ENCODE measurements at regions not wholly inside any gene's neighbourhood (a gene's known extent, or its start where the extent isn't known, plus 50 kb on each side); places are given as distances from the start of the nearest gene placed in this dataset.
A peak's percentile ranks its signal among the peaks of the same experiment; 100 is the strongest.
"Not testable (repeated sequence)": the region's sequence is repeated elsewhere in the genome, so short reads cannot be mapped to it uniquely, and the experiment has no call there.

GRCh38 chr7:65317372-65317771 lies 56.3 kb upstream of the ZNF92 start:
- no peak for DNase-seq (ENCODE audit: low read depth in 3 of 3)

GRCh38 chr7:65310761-65311160 lies 62.9 kb upstream of the ZNF92 start:
- no peak for DNase-seq (ENCODE audit: low read depth in 3 of 3)

GRCh38 chr7:65308300-65308678 lies 65.4 kb upstream of the ZNF92 start:
- DNase-seq (ENCODE audit: low read depth in 3 of 3), result no peak

- peak in 2 of 3 donors; percentile 4 to 32 for DNase-seq (ENCODE audit: low read depth in 3 of 3)
Observed at GRCh38 chr7:65307651-65308299, 65.9 kb upstream of the ZNF92 start.

DNA sequence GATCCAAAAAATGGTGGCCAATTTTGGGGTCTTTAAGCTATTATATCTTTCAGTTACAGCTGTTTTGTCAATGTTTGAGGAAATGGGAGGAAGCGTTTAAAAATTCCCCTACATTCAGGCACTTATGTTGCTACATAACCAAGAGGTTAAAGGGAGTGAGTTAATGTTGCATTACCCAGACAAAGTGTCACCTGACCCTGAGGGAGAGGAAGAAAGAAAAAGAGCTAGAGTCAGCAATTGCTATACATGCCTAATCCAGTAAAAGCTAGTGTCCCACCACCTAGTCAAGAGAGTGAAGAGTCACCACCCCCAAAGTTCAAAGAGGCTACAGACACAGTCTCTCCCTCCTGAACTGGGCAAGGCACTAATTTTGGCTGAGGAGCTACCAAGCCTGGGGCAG lies 69.5 kb upstream of the ZNF92 start:
- no peak for DNase-seq (ENCODE audit: low read depth in 3 of 3)

GRCh38 chr7:65302883-65303282 lies 70.8 kb upstream of the ZNF92 start:
- no peak for DNase-seq (ENCODE audit: low read depth in 3 of 3)

DNA sequence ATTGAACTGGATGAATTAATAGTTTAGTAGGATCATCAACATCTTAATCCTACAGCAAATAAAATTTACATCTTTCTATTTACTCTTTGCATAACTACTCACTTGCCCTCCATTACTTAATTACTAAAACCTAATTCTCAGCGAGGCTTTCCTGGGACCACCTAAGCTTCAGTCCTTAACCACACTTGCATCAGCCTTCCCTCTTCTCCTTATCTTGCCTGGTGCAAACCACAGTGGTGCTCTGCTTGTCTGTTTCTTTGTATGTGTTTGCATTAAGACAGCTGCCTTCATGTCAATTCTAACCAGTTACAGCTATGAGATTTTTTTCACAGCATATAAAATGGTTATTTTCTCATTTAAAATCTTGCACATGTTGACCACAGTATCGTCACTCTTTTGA lies 72.6 kb upstream of the ZNF92 start:
- no peak for DNase-seq (ENCODE audit: low read depth in 3 of 3)

- no peak for DNase-seq (ENCODE audit: low read depth in 3 of 3)
Observed at GRCh38 chr7:65295409-65295808, 78.2 kb upstream of the ZNF92 start.

- not testable (repeated sequence) for DNase-seq (ENCODE audit: low read depth in 3 of 3)
Observed at GRCh38 chr7:65290340-65290739, 83.3 kb upstream of the ZNF92 start.

DNA sequence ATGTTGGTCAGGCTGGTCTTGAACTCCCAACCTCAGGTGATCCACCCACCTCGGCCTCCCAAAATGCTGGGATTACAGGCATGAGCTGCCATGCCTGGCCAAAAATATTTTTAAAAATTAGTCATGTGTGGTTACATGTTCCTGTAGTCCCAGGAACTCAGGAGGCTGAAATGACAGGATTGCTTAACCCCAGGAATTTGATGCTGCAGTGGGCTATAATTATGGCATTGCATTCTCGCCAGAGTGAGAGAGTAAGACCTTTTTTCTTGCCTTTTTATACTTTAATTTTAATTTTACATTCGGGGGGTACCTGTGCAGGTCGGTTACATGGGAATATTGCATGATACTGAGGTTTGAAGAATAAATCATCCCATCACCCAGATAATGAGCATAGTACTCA lies 86.6 kb upstream of the ZNF92 start:
- DNase-seq (ENCODE audit: low read depth in 3 of 3), result no peak

DNA sequence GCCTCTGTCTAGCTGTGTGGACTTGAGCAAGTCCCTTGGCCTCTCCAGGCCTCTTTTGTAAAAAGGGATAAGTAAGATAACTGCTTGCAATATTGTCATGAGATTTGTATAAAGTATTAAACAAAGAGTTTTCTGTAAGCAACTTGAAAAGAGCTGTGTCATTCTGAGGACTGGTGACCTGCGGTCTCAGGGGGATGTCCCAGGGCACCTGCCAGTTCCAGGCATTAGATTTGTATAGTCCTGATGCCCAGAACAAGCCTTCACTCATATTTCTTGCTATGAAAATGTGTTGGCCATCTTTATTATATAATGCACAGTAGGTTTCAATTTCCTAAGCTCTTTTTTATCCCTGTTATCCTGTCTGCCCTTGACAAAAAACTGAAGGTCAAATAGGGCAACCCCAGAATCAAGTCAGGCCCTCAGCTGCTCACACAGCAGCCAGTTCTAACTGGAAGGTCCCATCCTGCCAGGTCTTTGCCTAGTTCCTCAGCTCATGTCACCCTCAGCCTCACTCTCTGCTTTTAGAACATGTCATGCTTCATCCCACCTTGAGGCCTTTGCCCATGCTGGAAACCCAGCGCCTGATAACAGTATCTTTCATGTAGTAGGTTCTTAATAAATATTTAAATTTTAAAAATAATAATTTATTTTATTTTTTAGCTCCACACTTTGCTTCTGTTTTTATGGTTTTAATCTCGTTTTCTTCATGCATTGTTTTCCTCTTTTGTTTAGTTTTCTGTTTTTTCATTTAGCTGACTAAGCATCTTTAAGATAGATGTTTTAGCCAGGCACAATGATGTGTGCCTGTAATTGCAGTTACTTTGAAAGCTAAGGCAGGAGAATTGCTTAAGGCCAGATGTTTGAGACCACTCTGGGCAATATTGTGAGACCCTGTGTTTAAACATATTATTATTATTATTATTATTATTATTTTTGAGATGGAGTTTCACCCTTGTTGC lies 87.5 kb upstream of the ZNF92 start:
- no peak for DNase-seq (ENCODE audit: low read depth in 3 of 3)

DNA sequence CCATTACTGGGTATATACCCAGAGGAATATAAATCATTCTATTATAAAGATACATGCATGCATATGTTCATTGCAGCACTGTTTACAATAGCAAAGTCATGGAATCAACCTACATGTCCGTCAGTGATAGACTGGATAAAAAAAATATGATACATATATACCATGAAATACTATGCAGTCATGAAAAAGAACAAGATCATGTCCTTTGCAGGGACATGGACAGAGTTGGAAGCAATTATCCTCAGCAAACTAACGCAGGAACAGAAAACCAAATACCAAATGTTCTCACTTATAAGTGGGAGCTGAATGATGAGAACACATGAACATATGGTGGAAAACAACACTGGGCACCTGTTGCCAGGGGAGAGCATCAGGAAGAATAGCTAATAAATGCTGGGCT lies 88.4 kb upstream of the ZNF92 start:
- DNase-seq (ENCODE audit: low read depth in 3 of 3), result not testable (repeated sequence)

GRCh38 chr7:65279795-65280194 lies 93.9 kb upstream of the ZNF92 start:
- DNase-seq (ENCODE audit: low read depth in 3 of 3), result no peak

GRCh38 chr7:65276822-65277221 lies 96.8 kb upstream of the ZNF92 start:
- DNase-seq (ENCODE audit: low read depth in 3 of 3), result no peak

DNA sequence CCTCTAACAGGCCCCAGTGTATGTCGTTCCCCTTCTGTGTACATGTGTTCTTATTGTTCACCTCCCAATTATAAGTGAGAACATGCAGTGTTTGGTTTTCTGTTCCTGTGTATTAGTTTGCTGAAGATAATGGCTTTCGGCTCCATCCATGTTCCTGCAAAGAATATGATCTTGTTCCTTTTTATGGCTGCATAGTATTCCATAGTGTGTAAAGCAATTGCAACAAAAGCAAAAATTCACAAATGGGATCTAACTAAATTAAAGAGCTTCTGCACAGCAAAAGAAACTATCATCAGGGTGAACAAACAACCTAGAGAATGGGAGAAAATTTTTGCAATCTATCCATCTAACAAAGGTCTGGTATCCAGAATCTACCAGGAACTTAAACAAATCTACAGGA lies 102.2 kb upstream of the ZNF92 start:
- not testable (repeated sequence) for DNase-seq (ENCODE audit: low read depth in 3 of 3)

DNA sequence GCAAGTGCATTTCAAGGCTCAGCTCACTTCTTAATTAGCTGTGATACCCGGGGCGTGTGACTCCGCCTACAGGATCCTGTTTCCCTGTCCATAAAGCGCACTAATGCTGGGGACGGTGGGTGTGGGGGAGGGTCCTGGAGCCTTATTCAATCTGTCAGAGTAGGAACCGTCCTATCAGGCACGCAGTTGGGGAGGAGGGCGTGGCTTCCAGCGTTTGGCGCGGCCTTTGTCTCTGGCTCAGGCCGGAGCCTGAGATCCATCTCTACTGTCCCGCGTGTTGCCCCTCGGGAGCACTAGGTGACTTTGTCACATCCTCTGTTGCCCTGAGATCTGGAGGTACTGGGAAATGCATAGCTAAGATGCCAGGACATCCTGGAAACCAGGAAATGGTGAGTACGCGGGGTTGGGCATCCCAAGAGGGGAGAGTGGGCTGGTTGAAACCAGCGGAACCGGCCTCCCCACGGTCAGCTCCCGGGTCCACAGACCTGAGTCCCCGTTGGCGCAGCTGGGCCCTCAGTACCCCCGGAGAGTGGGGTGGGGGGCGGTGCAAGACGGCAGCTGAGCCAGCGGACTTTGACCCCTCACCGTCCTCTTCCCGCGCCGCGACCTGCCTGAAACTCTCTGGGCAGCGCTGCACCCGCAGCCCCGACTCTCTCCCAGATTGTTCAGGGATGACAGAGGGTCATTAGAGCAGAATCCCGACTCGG lies 104.4 kb upstream of the ZNF92 start:
- DNase-seq (ENCODE audit: low read depth in 3 of 3), result peak; percentile 13 to 60 (median 43)

- no peak for DNase-seq (ENCODE audit: low read depth in 3 of 3)
Observed at GRCh38 chr7:65268782-65269149, 104.9 kb upstream of the ZNF92 start.

DNA sequence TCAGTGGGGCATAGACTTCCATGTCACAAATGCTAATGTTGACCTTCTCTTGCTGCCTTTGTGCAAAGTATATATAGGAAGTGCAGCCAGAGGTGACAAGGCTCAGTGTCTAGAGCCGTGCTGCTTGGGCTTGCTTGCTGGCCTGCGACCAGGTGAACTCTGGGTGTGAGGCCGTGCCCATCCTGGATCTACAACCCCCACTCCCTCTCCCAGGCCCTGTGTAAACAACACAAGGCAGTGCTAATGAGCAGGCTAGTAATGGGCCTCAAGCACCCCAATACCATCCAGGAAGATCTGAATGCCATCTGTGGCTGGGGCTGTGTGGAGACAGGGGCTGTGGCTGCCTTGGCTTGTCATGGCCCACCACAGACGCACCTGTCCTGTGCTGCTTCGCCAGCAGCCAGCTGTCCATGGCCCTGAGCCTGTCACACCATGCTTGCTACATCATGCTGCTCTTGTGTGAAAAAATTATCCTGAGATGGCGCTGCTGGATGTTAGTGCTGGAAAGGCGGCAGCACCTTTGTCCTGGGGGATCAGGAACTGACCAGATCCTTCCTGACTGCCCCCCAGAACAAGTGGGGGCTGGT lies 107.6 kb upstream of the ZNF92 start:
- no peak for DNase-seq (ENCODE audit: low read depth in 3 of 3)

DNA sequence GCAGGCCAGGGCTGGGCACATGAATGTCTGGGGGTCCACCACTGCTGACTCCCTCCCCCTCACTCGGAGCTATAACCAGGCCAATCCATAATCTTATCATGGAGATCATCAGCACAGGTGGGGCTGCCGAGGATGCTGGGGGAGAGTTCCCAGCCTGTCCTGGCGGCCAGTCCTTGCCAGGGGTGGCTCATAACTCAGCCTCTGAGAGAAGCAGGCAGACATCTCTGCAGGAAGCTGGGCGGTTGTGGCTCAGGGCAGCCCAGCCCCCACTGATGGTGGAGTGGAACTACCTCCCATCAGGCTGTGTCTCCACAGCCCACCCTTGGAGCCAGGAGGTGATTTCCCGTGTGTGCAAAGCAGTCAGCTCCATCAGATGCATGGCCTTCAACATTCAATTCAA lies 109.4 kb upstream of the ZNF92 start:
- no peak for DNase-seq (ENCODE audit: low read depth in 3 of 3)

DNA sequence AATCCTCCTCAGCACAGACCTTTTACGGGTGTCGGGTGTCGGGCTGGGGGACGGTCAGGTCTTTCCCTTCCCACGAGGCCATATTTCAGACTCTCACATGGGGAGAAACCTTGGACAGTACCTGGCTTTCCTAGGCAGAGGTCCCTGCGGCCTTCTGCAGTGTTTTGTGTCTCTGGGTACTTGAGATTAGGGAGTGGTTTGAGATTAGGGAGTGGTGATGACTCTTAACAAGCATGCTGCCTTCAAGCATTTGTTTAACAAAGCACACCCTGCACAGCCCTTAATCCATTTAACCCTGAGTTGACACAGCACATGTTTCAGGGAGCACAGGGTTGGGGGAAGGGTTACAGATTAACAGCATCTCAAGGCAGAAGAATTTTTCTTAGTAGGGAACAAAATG lies 113.0 kb upstream of the ZNF92 start:
- not testable (repeated sequence) for DNase-seq (ENCODE audit: low read depth in 3 of 3)

DNA sequence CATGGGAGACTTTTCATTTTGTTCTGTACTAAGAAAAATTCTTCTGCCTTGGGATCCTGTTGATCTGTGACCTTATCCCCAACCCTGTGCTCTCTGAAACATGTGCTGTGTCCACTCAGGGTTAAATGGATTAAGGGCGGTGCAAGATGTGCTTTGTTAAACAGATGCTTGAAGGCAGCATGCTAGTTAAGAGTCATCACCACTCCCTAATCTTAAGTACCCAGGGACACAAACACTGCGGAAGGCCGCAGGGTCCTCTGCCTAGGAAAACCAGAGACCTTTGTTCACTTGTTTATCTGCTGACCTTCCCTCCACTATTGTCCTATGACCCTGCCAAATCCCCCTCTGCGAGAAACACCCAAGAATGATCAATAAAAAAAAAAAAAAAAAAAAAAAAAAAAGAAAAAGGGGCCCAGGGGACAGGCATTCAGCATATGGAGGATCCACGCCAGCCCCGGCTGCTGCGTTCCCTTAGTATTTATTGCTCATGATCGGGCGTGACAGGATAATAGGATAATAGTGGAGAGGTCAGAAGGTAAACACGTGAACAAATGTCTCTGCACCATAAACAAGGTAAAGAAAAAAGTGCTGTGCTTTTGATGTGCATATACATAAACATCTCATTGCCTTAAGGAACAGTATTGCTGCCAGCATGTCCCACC lies 113.7 kb upstream of the ZNF92 start:
- DNase-seq (ENCODE audit: low read depth in 3 of 3), result not testable (repeated sequence)

DNA sequence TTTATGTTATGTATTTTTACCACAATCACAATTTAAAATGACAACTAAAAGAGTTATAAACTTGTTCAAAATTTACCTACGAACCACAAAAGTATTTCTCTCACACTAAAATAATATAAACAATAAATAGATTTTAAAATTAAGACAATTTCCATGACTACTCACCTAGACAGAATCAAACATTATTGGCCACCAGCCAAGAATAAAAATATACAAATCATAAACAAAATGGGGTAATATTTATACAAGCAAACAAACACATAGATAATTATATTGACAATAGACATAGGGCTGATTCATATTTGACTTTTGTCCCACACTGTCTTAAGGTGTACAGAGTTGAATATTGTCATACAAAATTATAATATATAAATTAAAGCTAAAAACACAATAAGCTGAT lies 119.6 kb upstream of the ZNF92 start:
- no peak for DNase-seq (ENCODE audit: low read depth in 3 of 3)

All from stimulated activated CD4-positive, alpha-beta T cell treated with anti-CD3 and anti-CD28 coated beads, TNF-alpha, amount 100 ng/mL, for 48 hours (primary cell).